OCI-LY1 (cell line): ENCODE measurements at regions not wholly inside any gene's neighbourhood (a gene's known extent, or its start where the extent isn't known, plus 50 kb on each side); places are given as distances from the start of the nearest gene placed in this dataset.

Experiments used
- CTCF ChIP-seq: fragments of 200-600 bp; sonication (generic), shearing (Covaris generic); IDR thresholded peaks from 2 replicates; pipeline ENCODE4 v1.5.1; 2017; ENCODE audit warnings: mild to moderate bottlenecking, antibody characterized with exemption, low read length, moderate library complexity, mixed read lengths
- EZH2 ChIP-seq: fragments of 200-600 bp; sonication (generic), shearing (Covaris generic); IDR thresholded peaks from 2 replicates; pipeline ENCODE4 v1.8.0; 2017; ENCODE audit warnings: borderline replicate concordance, mixed run types, mild to moderate bottlenecking, antibody characterized with exemption, low read length, moderate library complexity, mixed read lengths

GRCh38 chr13:48851707-48852106, 124.0 kb upstream of the FNDC3A start:
- TF ChIP-seq CTCF: no peak
- no peak for TF ChIP-seq EZH2
